HUDEP-2 (cell line): ENCODE measurements at regions not wholly inside any gene's neighbourhood (a gene's known extent, or its start where the extent isn't known, plus 50 kb on each side); places are given as distances from the start of the nearest gene placed in this dataset.

Source experiments
- DNase-seq, 76 experiments: peaks; one replicate each; lab custom pipeline; 2025; ENCODE audit not compliant: unreplicated experiment in 76 of 76; lab: John Stamatoyannopoulos, UW

DNA sequence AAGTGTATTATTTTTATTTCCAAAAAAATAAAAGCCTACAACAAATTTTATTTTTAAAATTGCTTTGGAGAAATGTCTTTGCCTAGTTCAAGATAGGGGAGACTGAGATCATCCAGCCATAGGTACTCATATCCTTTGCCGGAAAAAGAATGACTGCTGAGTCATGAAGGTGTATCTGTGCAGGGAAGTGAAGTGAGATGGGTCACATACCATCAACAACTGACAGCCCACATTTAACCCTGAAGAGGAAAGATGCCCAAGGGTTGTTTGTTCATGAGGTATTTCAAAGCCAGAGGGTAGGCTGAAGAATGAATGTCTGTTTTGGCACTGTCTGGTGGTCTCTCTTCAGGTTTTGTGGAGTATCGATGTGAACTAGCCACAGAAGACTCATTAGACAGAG lies 106.7 kb upstream of the TTC29 start:
- DNase-seq, result no peak

DNA sequence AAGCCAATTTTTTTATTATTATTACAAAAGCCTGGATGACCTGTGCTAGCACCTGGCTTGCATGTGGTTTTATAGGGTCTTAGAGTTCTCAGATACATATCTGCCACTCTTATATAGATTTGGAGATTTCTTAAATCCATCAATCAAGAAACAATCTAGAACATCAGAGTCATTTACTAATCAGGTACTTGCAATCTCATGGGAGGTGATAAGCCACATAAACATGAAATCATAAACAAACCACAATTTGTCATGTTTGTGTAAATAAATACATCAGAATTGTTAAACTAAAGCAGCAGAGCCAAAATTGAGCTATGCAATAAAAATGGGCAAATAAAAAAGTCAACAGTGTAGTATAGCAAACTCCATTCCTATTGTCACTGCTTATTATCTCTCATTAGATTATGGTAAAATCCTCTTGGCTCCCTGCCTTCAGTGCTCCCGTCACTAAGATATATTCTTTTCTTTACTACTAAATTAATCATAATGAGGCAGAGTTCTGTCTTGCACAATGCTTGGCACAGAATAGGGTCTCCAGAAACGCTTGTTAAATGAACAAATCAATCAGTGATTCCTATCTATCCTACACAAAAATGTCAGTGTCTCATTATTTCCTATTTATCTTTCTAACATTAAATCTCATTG lies 108.7 kb upstream of the TTC29 start:
- no peak for DNase-seq

DNA sequence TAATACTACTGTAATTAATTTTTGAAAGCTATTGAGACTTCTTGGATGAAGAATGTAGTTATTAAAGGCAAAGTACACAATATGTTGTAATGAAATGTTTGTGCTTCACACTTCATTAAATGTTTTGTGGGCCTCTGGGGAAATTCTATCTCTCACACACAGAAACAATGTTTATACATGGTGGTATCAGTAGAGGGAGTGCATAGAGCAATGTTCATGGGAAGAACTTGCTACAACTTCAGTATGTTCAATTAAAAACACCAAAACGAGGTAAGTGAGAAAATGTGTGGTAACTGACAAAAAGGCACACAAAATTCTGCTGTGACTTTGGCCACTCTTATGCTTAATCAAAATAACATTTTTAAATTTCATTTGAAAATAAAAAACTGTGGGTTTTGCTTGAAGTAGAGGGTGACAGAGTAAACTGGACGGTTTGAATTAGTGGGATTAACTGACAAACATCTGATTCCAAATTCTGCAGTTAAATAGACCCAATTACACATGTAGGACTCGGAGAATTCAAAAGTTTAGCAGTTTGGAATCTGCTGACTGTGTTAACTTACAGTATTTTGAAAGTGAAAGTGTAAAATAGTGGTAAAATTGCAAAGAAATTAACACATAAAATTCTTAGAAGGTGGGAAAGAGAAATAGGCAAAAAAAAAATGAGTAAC lies 111.4 kb upstream of the TTC29 start:
- peak in 1 of 76 experiments; percentile 3 for DNase-seq

DNA sequence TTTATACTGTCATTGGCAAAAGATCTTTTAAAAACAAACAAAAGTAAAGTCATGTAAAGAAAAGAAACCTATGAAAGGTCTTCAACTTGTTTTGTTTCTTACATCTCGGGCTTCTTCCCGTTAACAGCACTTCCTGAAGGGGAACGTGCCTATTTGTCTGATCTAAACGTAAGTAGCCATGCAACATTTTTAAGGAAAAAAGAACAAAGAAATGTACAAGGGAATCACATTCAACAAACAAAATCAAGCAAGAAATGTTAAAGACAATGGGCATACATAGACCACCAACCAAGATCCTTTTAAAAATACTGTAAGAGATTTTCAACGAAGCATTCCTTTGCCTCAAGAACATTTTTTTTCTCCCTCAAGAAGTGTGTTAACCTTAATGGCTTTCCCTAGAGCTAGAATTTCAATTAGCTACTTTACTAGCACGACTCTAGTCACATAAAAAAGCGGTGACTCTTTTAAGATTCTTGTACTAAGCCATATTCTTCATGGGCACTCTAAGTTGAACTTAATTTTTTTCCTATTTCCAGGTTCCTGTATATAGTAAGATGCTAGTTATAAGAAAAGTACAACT lies 112.0 kb upstream of the TTC29 start:
- DNase-seq, result no peak

DNA sequence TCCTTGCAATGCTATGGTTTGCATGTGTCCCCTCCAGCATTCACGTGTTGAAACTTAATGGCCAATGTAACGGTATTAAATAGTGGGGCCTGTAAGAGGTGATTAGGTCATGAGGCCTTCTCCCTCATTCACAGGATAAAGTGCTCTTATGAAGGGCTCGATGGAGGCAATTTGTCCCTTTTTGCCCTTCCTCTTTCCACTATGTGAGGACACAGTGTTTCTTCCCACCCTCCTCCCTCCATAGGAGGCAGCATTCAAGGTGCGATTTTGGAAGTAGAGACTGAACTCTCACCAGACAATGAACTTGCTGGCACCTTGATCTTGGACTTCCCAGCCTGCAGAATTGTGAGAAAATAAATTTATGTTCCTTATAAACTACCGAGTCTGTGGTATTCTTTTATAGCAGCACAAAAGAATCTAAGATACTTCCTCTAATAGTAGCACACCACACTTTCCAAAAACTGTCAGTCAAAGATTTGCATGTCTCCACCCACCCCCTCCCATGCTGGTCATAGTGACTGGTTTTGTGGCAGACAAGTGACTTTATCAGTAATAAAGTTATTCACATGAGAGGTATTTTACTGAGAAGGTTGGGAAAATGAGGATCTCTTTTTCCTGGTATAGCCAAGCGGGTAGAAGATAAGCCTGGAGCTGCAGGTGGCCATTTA lies 113.5 kb upstream of the TTC29 start:
- no peak for DNase-seq

DNA sequence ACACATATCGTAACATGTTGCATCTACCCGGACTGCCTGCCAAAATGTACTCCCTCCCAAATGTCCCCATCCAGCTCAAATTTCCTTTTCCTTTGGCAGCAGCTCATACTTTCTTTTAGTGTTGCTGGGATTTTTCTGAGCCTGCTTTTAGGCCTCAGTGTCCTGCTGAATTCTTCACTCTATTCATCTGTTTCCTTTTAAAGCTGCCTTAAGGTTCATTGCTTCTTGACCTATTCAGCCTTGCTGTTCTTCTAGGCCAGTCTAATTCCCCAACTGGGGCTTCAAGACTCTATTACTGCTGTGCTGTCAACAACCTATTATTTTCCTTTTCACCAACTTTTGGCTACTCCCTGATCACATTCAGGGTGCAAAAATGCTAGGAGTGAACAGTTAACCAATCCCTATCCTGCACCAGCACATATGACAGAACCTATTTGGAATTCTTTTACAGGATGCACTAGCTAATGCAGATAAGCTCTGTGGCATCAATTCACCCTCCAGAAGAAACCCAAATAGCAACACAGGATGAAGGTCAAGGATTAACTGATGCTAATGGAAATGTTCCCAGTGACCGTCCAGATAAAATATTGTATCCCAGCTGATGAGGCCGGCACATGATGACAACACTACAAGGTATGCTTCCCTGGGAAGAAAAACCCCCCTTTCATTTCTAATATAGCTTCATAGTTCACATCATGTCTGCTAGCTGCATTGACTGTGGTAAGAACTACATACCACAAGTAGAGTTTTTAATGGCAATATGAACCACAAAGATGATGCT lies 114.7 kb upstream of the TTC29 start:
- no peak for DNase-seq

DNA sequence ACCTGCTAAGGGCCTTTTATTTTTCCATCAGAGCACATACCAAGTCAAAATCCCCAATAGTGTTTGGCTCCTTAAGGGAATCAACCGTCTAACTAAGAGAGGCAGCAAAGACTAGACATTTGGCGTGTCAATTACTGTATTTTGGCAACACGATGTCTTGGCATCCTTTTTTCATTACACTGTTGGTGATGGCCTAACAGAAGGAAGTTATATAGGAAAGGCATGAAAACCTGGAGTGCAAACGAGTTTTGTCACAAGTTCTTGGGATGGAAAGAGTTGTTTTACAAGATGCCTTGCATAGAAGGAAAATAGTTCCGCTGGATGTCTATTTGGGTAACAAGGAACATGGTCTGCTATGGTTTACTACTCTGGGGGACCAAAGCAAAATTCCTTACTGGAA lies 119.2 kb upstream of the TTC29 start:
- DNase-seq, result no peak

DNA sequence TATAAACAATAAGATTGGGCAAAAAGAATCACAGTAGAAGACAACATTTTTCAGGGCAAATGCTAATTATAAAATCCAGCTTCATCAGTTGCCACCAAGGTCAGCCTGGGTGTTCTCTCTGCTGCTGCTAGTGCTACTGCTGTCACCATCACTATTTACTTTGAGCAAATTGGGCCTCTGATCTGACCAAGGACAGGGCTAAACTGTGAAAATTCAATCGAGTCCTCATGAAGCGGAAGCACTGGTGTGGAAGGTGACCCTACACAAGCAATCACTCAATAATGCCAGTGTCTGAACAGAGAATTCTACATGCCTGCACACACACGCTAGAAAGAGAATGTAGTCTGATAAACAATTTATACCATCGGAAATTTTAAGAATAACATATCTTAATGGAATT lies 122.9 kb upstream of the TTC29 start:
- DNase-seq, result no peak

DNA sequence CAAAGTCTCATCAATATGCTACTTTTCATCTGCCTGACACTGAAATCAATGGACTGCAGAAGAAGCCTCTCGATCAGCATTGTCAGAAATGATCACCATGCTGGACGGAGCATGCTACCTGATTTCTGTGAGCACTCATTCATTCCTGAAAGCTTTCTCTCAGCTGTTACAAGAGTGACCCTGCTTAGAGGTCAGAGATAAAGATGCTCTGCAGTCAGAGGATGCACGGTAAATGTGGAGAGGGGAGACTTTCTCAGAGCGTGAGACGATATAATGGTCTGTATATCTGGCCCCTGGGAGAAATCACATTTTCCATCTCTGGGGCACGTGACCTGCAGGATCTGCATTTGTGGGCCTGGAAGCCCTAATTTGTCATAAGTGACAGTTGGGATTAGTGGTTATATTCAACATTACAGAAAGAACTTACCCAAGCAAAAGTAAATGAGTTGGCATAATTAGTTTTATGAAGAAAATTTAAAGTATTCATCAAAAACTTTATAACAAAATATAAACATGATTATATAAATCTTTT lies 125.6 kb upstream of the TTC29 start:
- no peak for DNase-seq

DNA sequence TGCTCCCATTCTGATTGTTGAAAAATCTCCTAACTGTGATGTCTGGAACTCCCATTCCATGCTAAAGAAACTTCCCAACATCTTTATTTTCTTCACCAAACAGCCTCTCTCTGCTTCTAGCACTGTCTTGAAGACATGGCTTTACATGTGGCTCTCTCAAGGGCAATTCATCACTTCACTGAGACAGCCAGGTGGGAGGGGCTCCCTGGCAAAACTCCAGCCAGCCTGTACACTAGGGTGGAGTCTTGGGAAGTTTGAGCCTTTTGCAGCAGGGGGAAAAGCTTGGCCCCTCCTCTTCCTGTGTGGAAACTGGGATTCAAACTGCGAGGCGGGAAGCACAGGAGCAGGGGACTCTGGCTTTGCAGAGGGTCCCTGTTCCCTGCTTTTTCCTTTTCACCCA lies 130.5 kb upstream of the TTC29 start:
- DNase-seq, result no peak

DNA sequence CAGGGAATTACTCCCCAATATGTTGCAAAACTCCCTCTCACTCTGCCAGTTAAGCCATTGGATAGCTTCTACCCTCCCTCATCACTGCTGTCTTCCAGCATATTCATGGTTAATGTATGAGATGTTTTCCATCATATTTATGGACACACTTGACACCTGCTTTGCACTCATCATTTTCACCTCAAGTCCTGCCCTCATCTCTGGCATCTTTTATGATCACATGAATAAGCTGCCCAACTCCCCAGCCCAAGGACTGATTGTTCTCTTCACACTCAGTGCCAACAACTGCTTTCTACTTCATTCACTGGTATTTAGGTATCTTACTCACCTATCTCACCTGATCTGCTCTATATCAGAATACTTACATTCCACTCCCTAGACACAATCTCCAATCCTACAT lies 131.1 kb upstream of the TTC29 start:
- DNase-seq, result no peak

DNA sequence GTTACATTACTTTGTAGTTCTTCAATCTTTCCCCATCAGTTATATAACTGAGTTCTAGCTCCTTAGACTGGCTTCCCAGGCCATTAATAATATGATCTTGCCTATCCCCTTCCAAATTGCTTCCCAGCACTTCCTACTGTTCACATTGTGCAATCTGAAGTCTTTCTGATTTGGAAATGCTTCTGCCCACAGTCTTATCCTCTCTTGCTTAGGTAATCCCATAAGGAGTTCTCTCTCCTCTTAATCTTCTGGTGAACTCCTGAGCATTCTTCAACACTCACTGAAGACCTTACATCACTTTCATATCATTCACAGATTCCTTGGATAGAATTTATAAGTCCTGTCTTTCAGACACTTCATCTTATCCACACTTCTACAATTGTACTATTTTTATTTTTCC lies 132.7 kb upstream of the TTC29 start:
- DNase-seq, result no peak

DNA sequence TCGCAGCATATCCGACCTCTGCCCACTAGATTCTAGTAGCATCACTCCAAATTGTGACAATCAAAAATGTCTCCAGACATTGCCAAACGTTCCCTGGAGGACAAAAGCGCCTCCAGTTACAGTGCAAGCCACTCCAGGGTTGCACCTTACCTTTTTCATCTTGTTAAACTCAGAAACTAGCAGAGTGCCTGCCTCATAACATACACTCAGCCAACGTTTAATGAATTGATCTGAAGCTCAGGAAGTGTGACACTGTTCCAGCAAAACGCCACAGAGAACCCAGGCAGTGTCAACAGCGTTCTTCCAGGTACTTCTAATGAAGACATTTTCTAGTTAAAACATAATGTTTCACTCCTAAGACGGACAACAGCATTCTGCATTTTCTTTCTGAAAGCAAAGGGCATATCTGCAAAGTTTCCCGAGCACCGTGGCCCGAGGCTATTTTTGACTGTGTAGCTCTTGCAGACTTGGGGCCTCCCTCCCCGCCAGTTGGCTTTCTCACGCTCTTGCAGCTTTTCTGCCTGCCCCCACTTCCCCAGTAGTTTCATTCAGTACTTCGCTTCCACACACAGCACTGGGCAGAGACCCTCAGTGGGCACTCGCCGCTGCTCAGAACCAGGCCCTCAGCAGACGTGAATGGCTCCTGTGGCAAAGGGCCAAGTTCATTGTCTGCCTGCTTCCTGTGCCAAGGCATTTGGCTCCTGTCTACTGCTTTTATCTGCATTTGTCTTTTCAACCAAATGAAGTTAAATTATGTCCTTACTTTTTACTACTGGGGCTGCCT lies 133.4 kb upstream of the TTC29 start:
- no peak for DNase-seq

DNA sequence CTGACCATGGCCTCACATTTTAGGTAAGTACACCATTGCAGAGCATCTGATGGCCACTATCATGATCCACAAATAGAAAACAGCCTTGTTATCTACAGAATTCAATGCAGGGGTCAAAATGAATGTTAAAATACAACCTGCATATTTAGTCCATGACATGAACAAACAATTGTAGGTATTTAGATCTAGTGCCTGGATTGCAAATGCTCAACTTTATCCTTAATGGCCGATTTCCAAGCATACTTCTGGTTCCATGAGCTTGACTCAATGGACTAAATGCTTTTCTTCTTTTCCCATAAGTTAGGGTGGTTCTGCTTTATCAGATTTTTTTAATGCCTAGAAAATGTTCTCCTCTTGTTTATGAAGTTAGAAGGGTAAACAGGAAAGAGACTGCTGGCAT lies 139.2 kb upstream of the TTC29 start:
- no peak for DNase-seq

DNA sequence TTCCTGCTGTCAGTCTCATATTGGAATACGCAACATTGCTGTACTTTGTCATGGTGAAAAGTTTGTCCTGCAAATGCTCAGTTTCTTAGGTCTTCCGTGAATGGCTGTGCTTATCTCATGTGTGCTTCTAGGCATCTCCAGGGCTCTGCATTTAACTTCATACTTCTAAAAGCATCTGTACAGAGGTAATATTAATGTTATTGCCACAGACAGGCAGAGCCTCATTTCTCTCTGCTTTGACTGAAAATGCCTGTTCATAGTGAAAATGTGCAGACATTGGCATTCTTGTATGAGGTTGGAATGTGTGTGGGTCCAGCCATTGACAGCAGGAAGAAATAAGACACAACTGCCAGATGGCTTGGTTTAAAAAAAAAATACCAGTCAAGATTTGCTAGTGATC lies 140.1 kb upstream of the TTC29 start:
- DNase-seq, result no peak

DNA sequence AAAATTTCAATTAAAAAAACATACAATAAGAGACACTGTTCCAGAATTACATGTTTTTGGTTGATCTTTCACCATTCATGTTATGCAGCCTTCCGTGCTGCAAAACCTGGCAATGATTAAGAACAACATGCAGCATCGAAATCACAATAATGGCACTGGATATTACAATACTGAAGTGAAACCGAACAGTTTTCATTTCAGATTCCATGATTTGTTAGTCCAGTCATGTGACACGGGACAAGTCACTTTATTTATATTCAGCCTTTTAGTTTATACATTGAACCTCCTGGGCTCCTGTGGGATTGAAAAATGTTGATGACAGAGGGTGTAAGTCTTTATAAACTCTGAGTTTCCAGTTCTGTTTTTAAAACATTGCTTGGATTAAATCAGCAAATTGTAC lies 142.5 kb upstream of the TTC29 start:
- DNase-seq, result no peak

DNA sequence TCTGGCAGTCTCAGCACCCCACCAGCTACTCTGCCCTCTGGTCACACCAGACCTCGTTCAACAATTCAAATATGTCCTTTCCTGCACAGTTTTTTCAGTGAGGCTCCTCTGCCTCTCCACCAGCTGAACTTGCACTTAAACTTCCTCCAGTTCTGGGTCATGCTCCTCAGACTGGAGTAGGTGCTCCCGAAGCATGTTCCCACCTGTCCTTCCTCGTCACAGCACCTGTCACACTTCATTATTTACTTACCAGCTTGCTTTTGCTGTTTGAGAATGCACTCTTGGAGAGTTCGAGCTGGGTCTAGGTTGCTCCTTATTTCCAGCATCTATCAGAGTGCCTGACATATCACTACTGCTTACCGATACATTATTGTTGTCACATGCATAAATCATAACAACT lies 144.8 kb upstream of the TTC29 start:
- DNase-seq, result no peak

DNA sequence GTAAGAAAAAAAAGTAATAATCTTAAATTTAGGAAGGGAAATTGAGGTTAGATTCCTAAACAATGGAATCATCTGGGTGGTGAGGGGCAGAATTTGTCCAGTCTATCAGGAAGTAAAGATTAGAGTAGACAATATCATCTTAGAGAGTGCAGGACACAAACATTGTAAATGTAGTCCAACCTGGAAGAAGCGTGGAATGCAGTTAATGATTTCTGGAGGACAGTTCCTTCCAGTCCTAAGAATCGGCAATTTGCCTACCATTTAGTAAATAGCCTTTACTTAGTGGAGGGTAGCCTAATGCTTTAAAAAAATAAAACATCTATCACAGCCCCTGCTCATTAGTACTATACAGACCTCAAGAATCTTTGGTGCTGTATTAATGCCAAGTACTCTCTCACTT lies 147.5 kb upstream of the TTC29 start:
- DNase-seq, result no peak

DNA sequence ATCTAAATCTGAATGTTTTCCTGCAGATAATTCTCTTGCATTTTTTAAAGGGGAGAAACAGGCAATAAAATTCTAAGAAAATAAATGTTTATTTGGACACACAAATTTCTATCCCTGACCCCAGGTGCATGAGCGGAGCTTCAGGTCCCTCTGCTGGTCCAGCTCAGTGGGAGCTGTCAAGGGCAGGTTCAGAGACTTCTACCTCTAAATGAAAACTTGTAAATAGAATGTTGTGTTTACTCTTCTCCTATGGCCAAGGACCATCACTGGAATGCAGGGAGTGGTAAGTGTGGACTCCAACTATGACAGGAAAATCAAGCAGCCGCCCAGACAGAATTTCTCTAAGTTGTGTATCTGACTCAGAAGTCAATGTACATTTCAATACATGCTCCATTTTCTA lies 148.6 kb upstream of the TTC29 start:
- no peak for DNase-seq
